H1 (cell line): ENCODE measurements at regions not wholly inside any gene's neighbourhood (a gene's known extent, or its start where the extent isn't known, plus 50 kb on each side); places are given as distances from the start of the nearest gene placed in this dataset.

Experiments
- BACH1 ChIP-seq: IDR thresholded peaks from 2 replicates; pipeline ENCODE4 v1.6.1; 2012; ENCODE audit warnings: low read length, improper control_type of control experiment
- CHD1 ChIP-seq: IDR thresholded peaks from 2 replicates; pipeline ENCODE4 v1.6.1; 2012; ENCODE audit warnings: low read depth, low read length, improper control_type of control experiment
- CHD7 ChIP-seq: fragments of 300-600 bp; sonication (generic); IDR thresholded peaks from 2 replicates; pipeline ENCODE4 v1.7.1; 2012; ENCODE audit warnings: low read length, moderate library complexity, mild to moderate bottlenecking, inconsistent platforms; ENCODE audit not compliant: insufficient replicate concordance
- CREB1 ChIP-seq: IDR thresholded peaks from 2 replicates; pipeline ENCODE4 v1.6.1; 2012; ENCODE audit warnings: inconsistent platforms
- EP300 ChIP-seq, 2 experiments: IDR thresholded peaks; 1 replicate in 1 of 2; 2 replicates in 1 of 2; pipeline ENCODE4 v1.6.1; 2011 to 2012; ENCODE audit warnings: low read depth in 2 of 2, low read length in 2 of 2, mild to moderate bottlenecking in 2 of 2, borderline replicate concordance in 1 of 2, inconsistent platforms in 1 of 2, moderate library complexity in 1 of 2
- NANOG ChIP-seq: IDR thresholded peaks from 2 replicates; pipeline ENCODE4 v1.6.1; 2011; ENCODE audit warnings: low read length, low read depth, mild to moderate bottlenecking, inconsistent platforms; ENCODE audit not compliant: insufficient read depth, poor library complexity, severe bottlenecking
- PHF8 ChIP-seq: fragments of 200-600 bp; sonication (generic); conservative IDR thresholded peaks from 2 replicates; pipeline ENCODE4 v1.7.1; 2012; ENCODE audit warnings: low read depth, mild to moderate bottlenecking, inconsistent platforms, low read length, moderate library complexity
- RFX5 ChIP-seq: IDR thresholded peaks from 2 replicates; pipeline ENCODE4 v1.6.1; 2011; ENCODE audit warnings: low read depth, low read length, improper control_type of control experiment, borderline replicate concordance
- SP4 ChIP-seq: IDR thresholded peaks from 2 replicates; pipeline ENCODE4 v1.6.1; 2012; ENCODE audit warnings: low read length, inconsistent platforms

GRCh38 chr1:54456361-54456760, 50.2 kb upstream of the SSBP3 start (continued):
- TF ChIP-seq CHD7 (no peak), PHF8 (no peak), CHD1 (no peak), CREB1 (no peak), EP300 (IDR thresholded peaks at IDR 0.05; ENCODE audit: borderline replicate concordance in 1 of 2, low read depth in 2 of 2, low read length in 2 of 2) (no peak), NANOG (no peak), BACH1 (no peak), SP4 (no peak), RFX5 (no peak)
